RWPE2 (cell line): ENCODE measurements at regions not wholly inside any gene's neighbourhood (a gene's known extent, or its start where the extent isn't known, plus 50 kb on each side); places are given as distances from the start of the nearest gene placed in this dataset.

Experiments used
- ATAC-seq: fragments of 200-7000 bp; cut with Tn5 transposase; 3 replicates; pipeline ENCODE4 v1.9.1; 2021; ENCODE audit warnings: low read depth
- DNase-seq: peaks from one replicate; pipeline ENCODE4 v3.0.0-alpha.2; 2020; ENCODE audit warnings: low spot score
- H3K27ac ChIP-seq: fragments of 450-650 bp; 2 replicates; pipeline ENCODE4 v1.5.1; 2017; ENCODE audit warnings: mild to moderate bottlenecking; ENCODE audit not compliant: poor library complexity, severe bottlenecking
- H3K27me3 ChIP-seq: fragments of 250-450 bp; sonication (Bioruptor Pico); 2 replicates; pipeline ENCODE4 v1.5.1; 2021; ENCODE audit warnings: mild to moderate bottlenecking, moderate library complexity; ENCODE audit not compliant: insufficient read depth, poor library complexity, severe bottlenecking
- H3K36me3 ChIP-seq: fragments of 250-450 bp; sonication (Bioruptor Pico); 2 replicates; pipeline ENCODE4 v1.5.1; 2020; ENCODE audit warnings: low read depth, mild to moderate bottlenecking, moderate library complexity
- H3K4me1 ChIP-seq: fragments of 250-450 bp; sonication (Bioruptor Pico); 2 replicates; pipeline ENCODE4 v1.5.1; 2021; ENCODE audit warnings: mild to moderate bottlenecking, moderate library complexity; ENCODE audit not compliant: insufficient read depth, poor library complexity, severe bottlenecking
- H3K4me3 ChIP-seq: fragments of 250-450 bp; sonication (Bioruptor Pico); 2 replicates; pipeline ENCODE4 v1.5.1; 2021; ENCODE audit warnings: mild to moderate bottlenecking, moderate library complexity; ENCODE audit not compliant: severe bottlenecking
- H3K9me3 ChIP-seq: fragments of 250-450 bp; sonication (Bioruptor Pico); 2 replicates; pipeline ENCODE4 v1.5.1; 2021; ENCODE audit warnings: mild to moderate bottlenecking, moderate library complexity; ENCODE audit not compliant: severe bottlenecking
- CTCF ChIP-seq: fragments of 450-650 bp; IDR thresholded peaks from one replicate; pipeline ENCODE4 v1.5.1; 2017; ENCODE audit warnings: mild to moderate bottlenecking, moderate library complexity; ENCODE audit not compliant: poor library complexity, severe bottlenecking

GRCh38 chr20:56875052-56875659, 246.1 kb downstream of the TFAP2C start:
- H3K27me3 ChIP-seq, result no peaks in the 10 kb centered on the region
- H3K4me3 ChIP-seq, result no peak overlapping the region

GRCh38 chr20:56875803-56876202, 246.7 kb downstream of the TFAP2C start:
- Histone ChIP-seq H3K4me1 (peaks cover 10% of the 10 kb centered on the region), H3K27me3 (no peaks in the 10 kb centered on the region), H3K36me3 (no peaks in the 10 kb centered on the region), H3K27ac (peak overlapping the region; percentile 54), H3K4me3 (no peak overlapping the region), H3K9me3 (no peaks in the 10 kb centered on the region)
- no peak for TF ChIP-seq CTCF
- DNase-seq (no peak), ATAC-seq (no peak)

More at GRCh38 chr20:56875052-56875659, 246.1 kb downstream of the TFAP2C start:
- Histone ChIP-seq H3K4me1 (peaks cover 10% of the 10 kb centered on the region), H3K27ac (peak overlapping the region; percentile 54), H3K36me3 (no peaks in the 10 kb centered on the region), H3K9me3 (no peaks in the 10 kb centered on the region)
- DNase-seq (peak; percentile 98), ATAC-seq (peak; percentile 99)
- no peak for TF ChIP-seq CTCF

GRCh38 chr20:56885521-56885920, 256.4 kb downstream of the TFAP2C start:
- Histone ChIP-seq H3K27ac (no peak overlapping the region), H3K27me3 (no peaks in the 10 kb centered on the region), H3K36me3 (no peaks in the 10 kb centered on the region), H3K4me1 (no peaks in the 10 kb centered on the region), H3K4me3 (no peak overlapping the region), H3K9me3 (no peaks in the 10 kb centered on the region)
- no peak for DNase-seq
- no peak for TF ChIP-seq CTCF
- ATAC-seq, result no peak

GRCh38 chr20:56890011-56890410, 260.9 kb downstream of the TFAP2C start:
- no peaks in the 10 kb centered on the region for H3K9me3 ChIP-seq
- H3K27ac ChIP-seq, result no peak overlapping the region
- no peaks in the 10 kb centered on the region for H3K36me3 ChIP-seq
- ATAC-seq (no peak), DNase-seq (no peak)
- no peaks in the 10 kb centered on the region for H3K27me3 ChIP-seq
- TF ChIP-seq CTCF, result no peak
- H3K4me1 ChIP-seq, result no peaks in the 10 kb centered on the region
- H3K4me3 ChIP-seq, result no peak overlapping the region

GRCh38 chr20:56893226-56893917, 264.3 kb downstream of the TFAP2C start:
- DNase-seq, result no peak

More at GRCh38 chr20:56893226-56893917, 264.3 kb downstream of the TFAP2C start:
- Histone ChIP-seq H3K27ac (no peak overlapping the region), H3K9me3 (no peaks in the 10 kb centered on the region), H3K4me3 (no peak overlapping the region), H3K4me1 (no peaks in the 10 kb centered on the region), H3K27me3 (no peaks in the 10 kb centered on the region), H3K36me3 (no peaks in the 10 kb centered on the region)
- no peak for TF ChIP-seq CTCF
- ATAC-seq, result no peak
